H4 (cell line): ENCODE measurements at regions not wholly inside any gene's neighbourhood (a gene's known extent, or its start where the extent isn't known, plus 50 kb on each side); places are given as distances from the start of the nearest gene placed in this dataset.
A peak's percentile ranks its signal among the peaks of the same experiment; 100 is the strongest.

Experiments
- DNase-seq: peaks from one replicate; pipeline ENCODE4 v3.0.0-alpha.2; 2015; ENCODE audit warnings: low spot score

DNA sequence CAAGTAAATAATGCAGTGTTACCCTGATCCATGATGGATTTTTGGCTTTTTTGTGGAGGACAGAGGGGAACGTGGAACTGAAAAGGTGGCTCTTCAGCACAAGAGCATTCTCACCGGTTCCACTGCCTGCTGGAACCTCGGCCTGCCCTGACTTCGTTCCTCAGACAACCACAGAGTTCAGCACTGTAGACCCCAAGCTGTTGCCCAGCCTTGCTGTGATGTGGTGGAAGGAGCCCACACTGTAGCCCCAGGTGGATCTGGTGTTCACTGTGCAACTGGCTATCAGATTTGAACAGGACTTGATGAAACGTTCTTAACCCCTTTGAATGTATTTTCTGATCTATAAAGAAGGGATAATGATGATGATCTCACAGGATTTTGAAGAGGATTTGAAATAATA lies 293.5 kb downstream of the TRIB2 start:
- DNase-seq, result no peak

GRCh38 chr2:13014783-13015182 lies 298.0 kb downstream of the TRIB2 start:
- no peak for DNase-seq

DNA sequence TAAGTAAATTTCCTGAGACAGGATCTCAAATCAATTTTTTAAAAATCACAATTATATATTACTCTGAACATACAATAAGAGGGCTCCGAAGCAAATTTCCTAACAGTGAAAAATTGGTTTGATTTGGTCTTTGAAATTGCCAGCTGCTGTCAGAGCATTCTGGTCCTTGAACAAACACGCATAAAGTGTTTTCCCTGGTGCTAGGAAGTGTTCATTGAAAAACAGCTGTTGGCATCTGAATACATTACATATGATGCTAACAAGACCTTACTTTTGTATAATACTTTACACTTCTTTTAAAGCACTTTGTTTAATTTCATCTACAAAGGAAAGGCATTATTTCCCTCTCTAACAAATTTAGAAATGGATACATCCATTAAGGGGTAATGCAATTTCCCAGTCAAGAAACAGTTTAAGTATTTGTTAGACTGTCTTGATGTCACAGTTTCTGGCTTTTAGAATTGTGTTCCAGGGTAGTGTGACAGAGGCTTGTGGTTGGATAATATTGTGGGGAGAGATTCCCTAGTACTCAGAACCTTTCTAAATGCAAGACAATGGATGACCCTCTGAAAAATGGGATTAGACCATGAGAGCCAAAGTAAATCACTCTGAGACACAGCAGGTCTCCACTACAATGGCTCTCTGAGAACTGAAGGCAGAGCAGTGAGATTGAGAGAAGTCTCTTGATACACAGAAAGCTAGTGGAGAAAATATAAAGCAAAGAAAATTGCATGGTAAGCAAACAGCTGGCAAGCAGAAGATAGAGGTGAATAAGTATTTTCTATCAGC lies 299.0 kb downstream of the TRIB2 start:
- DNase-seq, result no peak

DNA sequence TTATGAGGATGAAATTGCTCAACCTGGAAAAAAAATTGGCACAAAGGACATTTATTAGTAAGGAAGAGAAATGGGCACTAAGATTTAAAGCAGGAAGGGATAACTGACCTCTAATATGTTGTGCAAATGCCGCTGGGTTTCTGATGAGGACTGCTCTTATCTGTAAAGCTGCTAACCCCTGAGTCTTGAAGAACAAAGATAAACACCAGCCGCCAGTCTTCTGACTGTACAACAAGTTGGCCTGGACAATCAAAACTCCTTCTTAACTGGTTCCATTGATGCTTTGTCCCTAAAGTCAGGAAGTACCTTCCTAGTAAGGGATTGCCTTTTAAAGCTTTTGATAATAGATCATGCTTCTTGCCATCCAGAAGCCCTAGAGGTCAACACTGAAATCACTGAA lies 301.8 kb downstream of the TRIB2 start:
- no peak for DNase-seq

- DNase-seq, result no peak
Observed at GRCh38 chr2:13019781-13020180, 303.0 kb downstream of the TRIB2 start.

- no peak for DNase-seq
Observed at GRCh38 chr2:13020469-13020868, 303.7 kb downstream of the TRIB2 start.

GRCh38 chr2:13021470-13021957 lies 304.8 kb downstream of the TRIB2 start:
- no peak for DNase-seq

GRCh38 chr2:13030606-13031005 lies 313.9 kb downstream of the TRIB2 start:
- no peak for DNase-seq

GRCh38 chr2:13034861-13035260 lies 318.1 kb downstream of the TRIB2 start:
- DNase-seq, result no peak

DNA sequence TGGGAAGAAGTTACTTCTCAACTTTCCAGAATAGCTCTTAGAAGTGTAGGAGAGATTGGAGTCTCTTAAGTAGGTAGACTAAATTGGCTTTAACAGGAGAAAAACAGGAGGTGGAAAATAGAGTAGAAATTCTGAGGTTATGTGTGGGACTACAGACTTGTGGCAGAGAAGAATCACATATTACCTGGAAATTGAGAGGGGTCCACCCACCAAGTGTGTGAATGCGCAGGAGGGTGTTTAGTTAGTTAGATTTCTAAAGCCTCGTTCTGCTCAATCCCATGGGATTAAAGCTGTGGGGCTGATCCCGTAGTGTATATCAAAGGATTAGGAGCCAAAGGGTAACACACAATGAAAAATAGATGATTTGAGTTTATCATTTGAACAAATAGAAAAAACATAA lies 319.1 kb downstream of the TRIB2 start:
- no peak for DNase-seq

DNA sequence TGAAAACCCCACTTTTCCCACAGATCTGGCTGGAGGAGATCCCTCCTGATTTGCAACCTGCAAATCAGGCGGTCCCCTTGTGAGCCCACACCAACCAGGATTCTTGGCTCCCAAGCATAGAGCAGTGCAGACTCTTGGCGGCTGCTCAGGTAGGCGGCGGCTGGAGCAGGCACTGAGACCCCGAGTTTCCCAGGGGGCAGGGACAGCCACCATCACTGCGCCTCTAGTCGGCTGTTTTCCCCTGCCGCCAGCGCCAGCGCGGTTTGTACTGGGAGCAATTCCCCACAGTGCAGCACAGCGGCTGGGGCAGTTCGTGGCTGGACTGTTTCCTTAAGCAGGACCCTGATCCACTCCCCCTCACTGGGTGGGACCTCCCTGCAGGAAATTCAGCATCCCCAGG lies 323.3 kb downstream of the TRIB2 start:
- no peak for DNase-seq

GRCh38 chr2:13046557-13047165 lies 329.9 kb downstream of the TRIB2 start:
- no peak for DNase-seq

GRCh38 chr2:13050764-13051163 lies 334.0 kb downstream of the TRIB2 start:
- DNase-seq, result peak; percentile 17

GRCh38 chr2:13052547-13052946 lies 335.8 kb downstream of the TRIB2 start:
- no peak for DNase-seq

DNA sequence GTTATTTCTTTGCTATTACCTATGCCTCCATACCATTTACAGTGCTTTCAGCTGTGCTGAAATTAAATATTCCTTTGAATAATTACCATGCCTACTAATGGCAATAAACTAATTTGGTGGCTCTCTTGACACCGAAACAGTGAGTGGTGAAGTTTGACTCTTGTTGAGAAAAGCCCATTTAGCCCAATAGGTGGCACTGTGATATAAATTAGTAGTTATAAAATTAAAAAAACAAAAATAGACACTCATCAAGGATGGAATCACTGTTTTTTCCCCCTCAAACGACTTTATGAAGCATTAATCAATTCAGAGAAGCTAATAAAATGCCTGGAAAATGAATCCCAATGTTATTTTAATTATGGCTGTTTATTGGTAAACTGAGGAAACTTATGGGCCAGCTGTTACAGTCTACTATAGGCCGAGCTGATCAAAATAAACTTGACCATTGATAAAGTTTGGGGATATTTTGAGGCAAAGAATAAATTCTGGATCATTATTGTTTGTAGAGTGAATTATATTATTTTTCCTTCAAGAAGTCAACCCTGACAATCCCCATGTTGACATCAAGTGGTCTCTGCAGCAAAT lies 339.6 kb downstream of the TRIB2 start:
- peak; percentile 5 for DNase-seq

DNA sequence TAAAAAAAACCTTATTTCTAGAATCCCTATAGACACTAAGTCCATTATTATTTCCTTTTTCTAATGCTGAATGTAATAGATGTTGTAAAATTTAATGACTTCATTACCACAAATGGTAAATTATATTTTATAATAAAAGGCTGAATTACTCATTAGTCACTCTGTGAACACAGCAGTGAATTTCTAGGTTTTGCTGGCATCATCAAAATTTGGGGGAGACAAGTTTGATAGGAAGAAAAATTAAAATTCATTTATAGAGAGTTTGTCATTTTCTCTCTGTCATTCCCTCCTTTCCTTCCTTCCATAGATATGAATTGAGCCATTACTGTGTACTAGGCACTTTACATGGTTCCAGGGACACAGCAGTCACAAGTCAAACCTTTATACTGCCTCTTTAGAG lies 340.9 kb downstream of the TRIB2 start:
- no peak for DNase-seq

GRCh38 chr2:13066676-13067075 lies 349.9 kb downstream of the TRIB2 start:
- DNase-seq, result no peak

DNA sequence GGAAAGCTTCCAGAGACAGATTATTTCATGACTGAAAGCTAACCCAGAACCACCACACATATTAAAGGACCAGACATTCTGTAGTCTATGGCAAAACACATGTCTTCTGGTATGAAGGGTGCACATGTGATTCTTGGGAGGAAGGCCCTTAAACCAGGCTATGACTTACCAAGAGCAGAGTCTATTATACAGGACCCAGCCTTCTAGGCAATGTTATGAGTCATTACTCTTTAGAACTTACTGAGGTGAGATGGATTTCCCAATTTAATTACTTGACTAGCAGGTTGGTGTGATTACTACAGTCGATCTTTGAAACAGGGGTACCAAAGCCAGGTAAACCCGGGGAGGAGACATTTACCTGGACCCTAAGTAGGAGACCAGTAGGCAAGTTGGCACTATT lies 350.8 kb downstream of the TRIB2 start:
- DNase-seq, result no peak

- no peak for DNase-seq
Observed at GRCh38 chr2:13089971-13090370, 373.2 kb downstream of the TRIB2 start.

DNA sequence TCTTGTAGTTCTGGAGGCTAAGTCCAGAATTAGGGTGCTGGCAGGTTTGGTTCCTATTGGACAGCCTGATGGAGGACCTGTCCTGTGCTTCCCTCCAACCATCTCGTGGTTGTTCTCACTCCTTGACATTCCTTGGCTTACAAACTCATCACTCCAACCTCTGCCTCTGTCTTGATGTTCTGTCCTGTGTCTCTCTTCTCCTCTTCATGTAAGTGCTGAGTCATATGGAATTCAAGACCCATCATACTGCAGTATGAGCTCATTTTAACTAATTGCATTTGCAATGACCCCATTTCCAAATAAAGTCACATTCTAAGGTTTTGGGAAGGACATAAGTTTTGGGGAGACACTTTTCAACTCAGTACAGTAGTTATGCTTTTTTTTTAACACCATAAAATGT lies 374.7 kb downstream of the TRIB2 start:
- no peak for DNase-seq

DNA sequence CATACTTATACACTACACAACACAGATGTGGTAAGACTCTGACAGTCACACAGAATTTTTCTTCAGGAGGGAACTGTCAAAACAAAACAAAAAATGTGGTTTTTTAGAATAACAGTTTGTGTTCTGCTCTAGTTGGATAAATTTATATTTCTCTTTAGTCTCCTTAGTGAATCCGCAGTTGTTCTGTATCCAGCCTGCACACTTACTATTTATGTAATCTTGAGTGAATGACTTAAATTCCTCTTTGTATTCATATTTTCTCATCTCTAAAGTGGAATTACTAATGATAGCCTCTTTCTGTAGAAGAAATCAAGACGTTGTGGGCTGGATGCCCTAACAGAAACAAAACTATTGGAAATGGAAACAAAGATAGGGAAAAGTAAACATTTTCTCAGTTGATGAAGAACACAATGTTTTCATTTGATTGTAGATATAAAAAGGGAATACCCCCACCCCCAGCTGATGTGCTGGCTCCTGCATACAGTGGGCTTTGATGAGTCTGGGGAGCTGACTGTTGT lies 375.2 kb downstream of the TRIB2 start:
- no peak for DNase-seq

- no peak for DNase-seq
Observed at GRCh38 chr2:13093416-13093991, 376.8 kb downstream of the TRIB2 start.
